Right hindlimb (tissue), 1 donor: ENCODE measurements at regions not wholly inside any gene's neighbourhood (a gene's known extent, or its start where the extent isn't known, plus 50 kb on each side); places are given as distances from the start of the nearest gene placed in this dataset.
A peak's percentile ranks its signal among the peaks of the same experiment; 100 is the strongest.

Source experiments
- DNase-seq: peaks from one replicate; pipeline ENCODE4 v3.0.0-alpha.2; 2018

- DNase-seq: no peak
Measured at GRCh38 chr10:123581656-123582055, 84.5 kb upstream of the GPR26 start.

- peak; percentile 83 for DNase-seq
Measured at GRCh38 chr10:123582084-123582989, 83.8 kb upstream of the GPR26 start.

GRCh38 chr10:123583639-123584418 is 82.3 kb upstream of the GPR26 start:
- DNase-seq: peak; percentile 89

- DNase-seq: no peak
Measured at GRCh38 chr10:123584419-123584775, 81.8 kb upstream of the GPR26 start.

GRCh38 chr10:123585477-123586445 is 80.4 kb upstream of the GPR26 start:
- no peak for DNase-seq

GRCh38 chr10:123587110-123587509 is 79.0 kb upstream of the GPR26 start:
- no peak for DNase-seq

- DNase-seq: no peak
Measured at GRCh38 chr10:123588386-123588914, 77.7 kb upstream of the GPR26 start.

GRCh38 chr10:123595661-123596060 is 70.5 kb upstream of the GPR26 start:
- no peak for DNase-seq

- no peak for DNase-seq
Measured at GRCh38 chr10:123597676-123598075, 68.5 kb upstream of the GPR26 start.

- no peak for DNase-seq
Measured at GRCh38 chr10:123599366-123599849, 66.7 kb upstream of the GPR26 start.

GRCh38 chr10:123600177-123600576 is 66.0 kb upstream of the GPR26 start:
- DNase-seq: no peak

- DNase-seq: no peak
Measured at GRCh38 chr10:123603130-123603529, 63.0 kb upstream of the GPR26 start.

- DNase-seq: no peak
Measured at GRCh38 chr10:123604506-123604905, 61.6 kb upstream of the GPR26 start.

GRCh38 chr10:123606006-123606405 is 60.1 kb upstream of the GPR26 start:
- no peak for DNase-seq

GRCh38 chr10:123606955-123607354 is 59.2 kb upstream of the GPR26 start:
- DNase-seq: no peak

GRCh38 chr10:123607386-123607785 is 58.8 kb upstream of the GPR26 start:
- no peak for DNase-seq

- DNase-seq: no peak
Measured at GRCh38 chr10:123608047-123608446, 58.1 kb upstream of the GPR26 start.

GRCh38 chr10:123611243-123611642 is 54.9 kb upstream of the GPR26 start:
- no peak for DNase-seq

GRCh38 chr10:123611876-123612275 is 54.3 kb upstream of the GPR26 start:
- DNase-seq: no peak

GRCh38 chr10:123613346-123613850 is 52.8 kb upstream of the GPR26 start:
- no peak for DNase-seq

GRCh38 chr10:123614888-123615287 is 51.3 kb upstream of the GPR26 start:
- DNase-seq: peak; percentile 72
